ENCODE measurements at regions not wholly inside any gene's neighbourhood (a gene's known extent, or its start where the extent isn't known, plus 50 kb on each side); places are given as distances from the start of the nearest gene placed in this dataset.

DNA sequence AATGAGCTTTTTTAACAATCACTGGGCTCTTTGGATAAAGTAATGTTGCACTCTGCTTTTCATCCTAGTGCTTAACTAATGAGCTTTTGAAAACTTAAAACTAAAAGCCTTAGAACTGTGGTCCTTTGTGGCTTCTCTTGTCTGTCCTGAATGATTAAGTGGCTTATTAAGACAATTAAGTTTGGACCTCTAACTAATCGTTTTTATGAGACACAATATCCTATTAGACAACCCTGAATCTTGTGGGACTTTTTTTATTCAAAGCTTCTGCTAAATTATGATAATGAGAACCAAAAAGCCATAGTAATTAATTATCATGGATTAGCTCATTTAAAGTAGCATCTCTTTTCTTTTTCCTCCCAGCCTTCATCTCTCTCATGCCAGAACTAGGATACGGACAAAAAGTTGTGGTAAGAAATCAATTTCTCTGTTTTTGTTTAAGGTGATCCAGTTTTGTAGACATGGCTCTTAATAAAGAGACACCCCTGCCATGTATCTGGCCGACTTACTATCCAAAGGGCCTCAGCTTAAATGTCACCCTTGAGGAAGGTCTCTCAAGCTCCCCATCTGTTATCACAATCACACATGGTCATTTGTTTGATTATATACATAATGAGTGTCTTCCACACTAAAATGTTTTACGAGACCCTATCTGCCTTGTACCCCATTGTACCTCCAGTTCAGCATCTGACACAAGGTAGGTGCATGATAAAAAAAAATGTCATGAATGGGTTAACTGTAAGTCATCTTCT is 384.4 kb upstream of the IRAK1BP1 start:
- ChIA-PET CTCF (interaction anchor here (0.6 to 1.0 kb wide), 2 partner anchors 68 to 112 kb away, joined by 3 read pairs; no protein-coding TSS in a partner anchor), POLR2A (no interaction called here)
- Histone ChIP-seq H3K9me3 (ENCODE audit: control insufficient read depth, insufficient read depth, low read depth, low read length) (no peaks in the 10 kb centered on the region), H3K4me1 (ENCODE audit: control insufficient read depth, insufficient read depth, low read length) (no peaks in the 10 kb centered on the region), H3K27ac (ENCODE audit: extremely low read depth, low read depth, low read length) (no peak overlapping the region), H3K36me3 (ENCODE audit: control insufficient read depth in 2 of 2, insufficient read depth in 1 of 2, low read length in 2 of 2) (no peaks in the 10 kb centered on the region), H3K4me3 (ENCODE audit: low read depth, low read length) (no peak overlapping the region)
- TF ChIP-seq ZNF362 (tag by site-specific recombination; IDR thresholded peaks at IDR 0.05) = no peak
- TF ChIP-seq ZNF544 (tag by site-specific recombination; IDR thresholded peaks at IDR 0.05) = no peak
- TF ChIP-seq HOXD13 (CRISPR knock-in tag; IDR thresholded peaks at IDR 0.05; ENCODE audit: borderline replicate concordance) = no peak
- TF ChIP-seq ZNF624 (tag by site-specific recombination; IDR thresholded peaks at IDR 0.05) = no peak
- no peak for TF ChIP-seq ZNF76 (tag by site-specific recombination; IDR thresholded peaks at IDR 0.05; ENCODE audit: borderline replicate concordance, low read depth)
- TF ChIP-seq ZNF610 (tag by site-specific recombination; IDR thresholded peaks at IDR 0.05; ENCODE audit: borderline replicate concordance) = no peak

DNA sequence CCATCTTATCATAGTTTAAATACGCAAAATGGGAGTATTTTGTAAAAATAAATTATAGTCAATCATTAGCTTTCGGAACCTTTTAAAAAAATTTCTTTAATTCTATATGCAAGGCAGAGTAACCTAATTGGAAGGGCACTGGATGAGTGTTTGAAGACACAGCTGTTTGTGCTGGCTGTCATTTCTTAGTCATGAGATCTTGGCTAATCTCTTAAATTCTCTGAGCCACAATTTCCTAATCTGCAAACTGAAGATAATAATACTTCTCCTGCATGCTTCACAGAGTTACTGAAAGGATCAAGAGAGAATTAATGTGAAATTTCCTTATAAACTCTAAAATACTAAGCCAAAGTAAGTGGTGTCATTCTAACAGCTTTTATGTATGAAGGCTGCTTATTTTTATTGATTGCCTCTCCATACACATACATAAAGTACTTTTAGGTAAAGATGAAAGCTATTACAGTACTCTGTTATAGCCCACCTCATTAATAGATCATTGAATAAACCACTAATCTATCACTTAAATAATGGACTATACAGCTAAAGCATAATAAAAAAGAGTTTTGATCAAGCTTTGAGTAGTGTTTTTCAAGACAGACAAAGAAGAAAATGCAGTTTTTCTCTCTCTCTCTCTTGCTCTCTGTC is 383.7 kb upstream of the IRAK1BP1 start:
- H3K9me3 ChIP-seq (ENCODE audit: control insufficient read depth, insufficient read depth, low read depth, low read length) = no peaks in the 10 kb centered on the region
- ChIA-PET POLR2A (no interaction called here), CTCF (interaction anchor here (0.6 to 1.0 kb wide), 2 partner anchors 68 to 112 kb away, joined by 3 read pairs; no protein-coding TSS in a partner anchor)
- H3K27ac ChIP-seq (ENCODE audit: extremely low read depth, low read depth, low read length) = no peak overlapping the region
- no peak overlapping the region for H3K4me3 ChIP-seq (ENCODE audit: low read depth, low read length)
- TF ChIP-seq ZNF274 (IDR thresholded peaks at IDR 0.05; ENCODE audit: low read length) (no peak), ZNF274 (tag by site-specific recombination; IDR thresholded peaks at IDR 0.05; ENCODE audit: borderline replicate concordance) (no peak), ZNF747 (tag by site-specific recombination; IDR thresholded peaks at IDR 0.05) (no peak), MYNN (tag by site-specific recombination; IDR thresholded peaks at IDR 0.05; ENCODE audit: borderline replicate concordance) (no peak), ZNF623 (tag by site-specific recombination; IDR thresholded peaks at IDR 0.05) (no peak), MEIS1 (CRISPR knock-in tag; IDR thresholded peaks at IDR 0.05; ENCODE audit: borderline replicate concordance) (no peak), ZNF596 (tag by site-specific recombination; IDR thresholded peaks at IDR 0.05) (no peak), ZNF548 (tag by site-specific recombination; IDR thresholded peaks at IDR 0.05) (no peak), ZNF48 (tag by site-specific recombination; IDR thresholded peaks at IDR 0.05) (no peak), PRDM10 (tag by site-specific recombination; IDR thresholded peaks at IDR 0.05) (no peak), OVOL3 (tag by site-specific recombination; IDR thresholded peaks at IDR 0.05) (no peak), ZNF561 (tag by site-specific recombination; IDR thresholded peaks at IDR 0.05; ENCODE audit: borderline replicate concordance) (no peak), ZNF341 (tag by site-specific recombination; IDR thresholded peaks at IDR 0.05; ENCODE audit: low read depth) (no peak), ZNF248 (tag by site-specific recombination; IDR thresholded peaks at IDR 0.05) (no peak), HOXC10 (CRISPR knock-in tag; IDR thresholded peaks at IDR 0.05) (no peak), SP2 (tag by site-specific recombination; IDR thresholded peaks at IDR 0.05) (no peak), ZBTB1 (tag by site-specific recombination; IDR thresholded peaks at IDR 0.05) (no peak), ZNF473 (tag by site-specific recombination; IDR thresholded peaks at IDR 0.05) (no peak)
- TF ChIP-seq, protein P1, sequence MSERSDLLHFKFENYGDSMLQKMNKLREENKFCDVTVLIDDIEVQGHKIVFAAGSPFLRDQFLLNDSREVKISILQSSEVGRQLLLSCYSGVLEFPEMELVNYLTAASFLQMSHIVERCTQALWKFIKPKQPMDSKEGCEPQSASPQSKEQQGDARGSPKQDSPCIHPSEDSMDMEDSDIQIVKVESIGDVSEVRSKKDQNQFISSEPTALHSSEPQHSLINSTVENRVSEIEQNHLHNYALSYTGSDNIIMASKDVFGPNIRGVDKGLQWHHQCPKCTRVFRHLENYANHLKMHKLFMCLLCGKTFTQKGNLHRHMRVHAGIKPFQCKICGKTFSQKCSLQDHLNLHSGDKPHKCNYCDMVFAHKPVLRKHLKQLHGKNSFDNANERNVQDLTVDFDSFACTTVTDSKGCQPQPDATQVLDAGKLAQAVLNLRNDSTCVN (tag by site-specific recombination; optimal IDR thresholded peaks at IDR 0.05) = no peak
- TF ChIP-seq, protein P2, sequence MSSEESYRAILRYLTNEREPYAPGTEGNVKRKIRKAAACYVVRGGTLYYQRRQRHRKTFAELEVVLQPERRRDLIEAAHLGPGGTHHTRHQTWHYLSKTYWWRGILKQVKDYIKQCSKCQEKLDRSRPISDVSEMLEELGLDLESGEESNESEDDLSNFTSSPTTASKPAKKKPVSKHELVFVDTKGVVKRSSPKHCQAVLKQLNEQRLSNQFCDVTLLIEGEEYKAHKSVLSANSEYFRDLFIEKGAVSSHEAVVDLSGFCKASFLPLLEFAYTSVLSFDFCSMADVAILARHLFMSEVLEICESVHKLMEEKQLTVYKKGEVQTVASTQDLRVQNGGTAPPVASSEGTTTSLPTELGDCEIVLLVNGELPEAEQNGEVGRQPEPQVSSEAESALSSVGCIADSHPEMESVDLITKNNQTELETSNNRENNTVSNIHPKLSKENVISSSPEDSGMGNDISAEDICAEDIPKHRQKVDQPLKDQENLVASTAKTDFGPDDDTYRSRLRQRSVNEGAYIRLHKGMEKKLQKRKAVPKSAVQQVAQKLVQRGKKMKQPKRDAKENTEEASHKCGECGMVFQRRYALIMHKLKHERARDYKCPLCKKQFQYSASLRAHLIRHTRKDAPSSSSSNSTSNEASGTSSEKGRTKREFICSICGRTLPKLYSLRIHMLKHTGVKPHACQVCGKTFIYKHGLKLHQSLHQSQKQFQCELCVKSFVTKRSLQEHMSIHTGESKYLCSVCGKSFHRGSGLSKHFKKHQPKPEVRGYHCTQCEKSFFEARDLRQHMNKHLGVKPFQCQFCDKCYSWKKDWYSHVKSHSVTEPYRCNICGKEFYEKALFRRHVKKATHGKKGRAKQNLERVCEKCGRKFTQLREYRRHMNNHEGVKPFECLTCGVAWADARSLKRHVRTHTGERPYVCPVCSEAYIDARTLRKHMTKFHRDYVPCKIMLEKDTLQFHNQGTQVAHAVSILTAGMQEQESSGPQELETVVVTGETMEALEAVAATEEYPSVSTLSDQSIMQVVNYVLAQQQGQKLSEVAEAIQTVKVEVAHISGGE (tag by site-specific recombination; conservative IDR thresholded peaks at IDR 0.05; ENCODE audit: low read depth) = no peak
- H3K4me1 ChIP-seq (ENCODE audit: control insufficient read depth, insufficient read depth, low read length) = no peaks in the 10 kb centered on the region
- no peaks in the 10 kb centered on the region for H3K36me3 ChIP-seq (ENCODE audit: control insufficient read depth in 2 of 2, insufficient read depth in 1 of 2, low read length in 2 of 2)

Measured in HEK293 (cell line).